ENCODE measurements at regions not wholly inside any gene's neighbourhood (a gene's known extent, or its start where the extent isn't known, plus 50 kb on each side); places are given as distances from the start of the nearest gene placed in this dataset.

GRCh38 chr5:107325866-107326265 lies 344.9 kb downstream of the EFNA5 start:
- Mint-ChIP-seq H3K4me3 (no peak overlapping the region), H3K27me3 (peaks cover 0 to 5% (median 3%) of the 10 kb centered on the region in 5 donors), H3K27ac (no peak overlapping the region), H3K36me3 (no peaks in the 10 kb centered on the region), H3K4me1 (no peaks in the 10 kb centered on the region), H3K9me3 (peaks cover 0 to 2% (median 0%) of the 10 kb centered on the region in 9 donors)
- no peak for DNase-seq
- no peak for ATAC-seq
- POLR2A ChIA-PET: no interaction called here

DNA sequence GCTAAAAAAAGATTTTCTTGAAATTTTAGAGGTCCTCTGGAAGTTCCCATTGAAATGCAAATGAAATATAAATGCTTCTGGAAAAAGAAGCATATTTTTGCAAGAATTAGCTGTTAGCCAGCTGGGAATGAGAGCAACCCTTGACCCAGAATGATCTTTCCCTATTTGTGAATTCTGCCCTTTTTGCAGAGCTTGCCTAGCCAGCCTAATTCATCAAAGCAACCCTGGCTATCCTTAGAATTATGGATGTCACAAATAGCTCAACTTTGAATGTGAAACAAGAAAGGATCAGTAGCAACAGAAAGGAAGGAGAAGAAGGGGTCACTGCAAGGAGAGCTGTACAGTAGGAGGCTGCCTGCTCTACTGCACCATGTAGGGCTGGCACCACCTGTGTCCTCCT lies 345.9 kb downstream of the EFNA5 start:
- Mint-ChIP-seq H3K27me3 (peaks cover 0 to 6% (median 0%) of the 10 kb centered on the region in 5 donors), H3K9me3 (peaks cover 0 to 2% (median 0%) of the 10 kb centered on the region in 9 donors), H3K4me1 (no peaks in the 10 kb centered on the region), H3K27ac (no peak overlapping the region), H3K36me3 (no peaks in the 10 kb centered on the region), H3K4me3 (no peak overlapping the region)
- POLR2A ChIA-PET: no interaction called here
- no peak for DNase-seq
- no peak for ATAC-seq

DNA sequence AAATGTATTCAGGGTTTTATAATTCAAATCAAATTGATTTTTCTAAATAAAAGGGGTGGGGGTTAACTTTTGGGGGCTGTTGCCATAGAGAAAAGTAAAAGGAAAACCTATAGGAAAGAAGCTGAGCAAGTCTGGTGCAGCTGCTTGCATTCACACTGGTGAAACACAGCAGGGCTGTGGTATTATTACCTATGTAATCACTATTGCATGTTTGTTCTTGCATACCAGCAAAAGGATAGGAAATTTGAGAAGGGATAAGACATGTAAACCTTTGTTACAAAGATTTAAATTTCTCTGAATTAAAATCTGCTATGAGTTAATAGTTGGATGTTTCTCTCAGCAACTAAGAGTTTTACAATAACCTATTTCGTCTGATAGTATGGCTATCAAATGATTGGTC lies 346.7 kb downstream of the EFNA5 start:
- ATAC-seq (no peak), DNase-seq (no peak)
- peaks cover 0 to 2% (median 0%) of the 10 kb centered on the region in 9 donors for H3K9me3 Mint-ChIP-seq
- peaks cover 0 to 6% (median 0%) of the 10 kb centered on the region in 5 donors for H3K27me3 Mint-ChIP-seq
- no peaks in the 10 kb centered on the region for H3K4me1 Mint-ChIP-seq
- POLR2A ChIA-PET: no interaction called here
- H3K4me3 Mint-ChIP-seq: no peak overlapping the region
- no peaks in the 10 kb centered on the region for H3K36me3 Mint-ChIP-seq
- no peak overlapping the region for H3K27ac Mint-ChIP-seq

DNA sequence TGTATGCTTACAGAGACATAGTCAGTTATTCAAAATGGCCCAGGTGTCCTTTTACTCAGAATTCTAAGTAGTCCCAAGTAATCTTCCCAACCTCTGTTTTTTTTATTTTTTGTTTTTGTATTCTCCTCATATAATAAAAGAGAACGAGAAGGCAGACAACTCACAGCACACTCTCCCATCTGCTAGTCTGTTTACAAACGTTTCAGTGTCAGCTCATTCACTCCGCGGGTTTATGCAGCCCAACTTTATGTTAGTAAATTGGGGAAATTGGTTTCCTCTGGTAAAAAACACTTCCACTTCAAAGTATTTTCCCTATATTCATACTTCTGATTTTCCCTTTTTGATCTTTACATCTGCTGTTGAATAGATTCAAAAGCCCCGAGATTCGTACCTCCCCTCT lies 347.2 kb downstream of the EFNA5 start:
- POLR2A ChIA-PET: no interaction called here
- peaks cover 0 to 6% (median 0%) of the 10 kb centered on the region in 5 donors for H3K27me3 Mint-ChIP-seq

DNA sequence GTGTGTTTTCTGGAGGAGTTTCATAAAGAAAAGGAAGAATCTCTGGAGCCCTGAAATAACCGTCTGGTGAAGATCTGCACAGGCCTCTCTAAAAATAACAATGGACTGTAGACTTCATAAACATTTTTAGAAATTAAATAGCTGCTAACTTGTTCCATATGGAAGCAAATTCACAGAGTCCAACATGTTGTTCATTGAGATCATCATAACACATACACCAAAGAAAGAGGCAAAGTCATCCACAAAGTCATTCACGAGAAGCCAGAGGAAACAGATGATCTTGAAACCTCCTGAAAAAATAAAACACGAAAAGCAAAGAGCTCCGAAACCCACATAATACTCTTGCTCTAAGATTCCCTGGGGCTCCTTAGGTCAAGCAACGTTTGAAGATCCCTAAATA lies 347.8 kb downstream of the EFNA5 start:
- no peak for ATAC-seq
- peaks cover 0 to 6% (median 2%) of the 10 kb centered on the region in 5 donors for H3K27me3 Mint-ChIP-seq
- no peak for DNase-seq
- POLR2A ChIA-PET: no interaction called here
- no peak overlapping the region for H3K4me3 Mint-ChIP-seq
- H3K4me1 Mint-ChIP-seq: no peaks in the 10 kb centered on the region
- H3K27ac Mint-ChIP-seq: no peak overlapping the region
- H3K9me3 Mint-ChIP-seq: peaks cover 0 to 2% (median 0%) of the 10 kb centered on the region in 9 donors
- no peaks in the 10 kb centered on the region for H3K36me3 Mint-ChIP-seq

More for the DNA sequence above, 347.2 kb downstream of the EFNA5 start:
- H3K4me3 Mint-ChIP-seq: no peak overlapping the region
- no peaks in the 10 kb centered on the region for H3K36me3 Mint-ChIP-seq
- ATAC-seq: no peak
- no peak overlapping the region for H3K27ac Mint-ChIP-seq
- peaks cover 0 to 2% (median 0%) of the 10 kb centered on the region in 9 donors for H3K9me3 Mint-ChIP-seq
- no peaks in the 10 kb centered on the region for H3K4me1 Mint-ChIP-seq
- no peak for DNase-seq

DNA sequence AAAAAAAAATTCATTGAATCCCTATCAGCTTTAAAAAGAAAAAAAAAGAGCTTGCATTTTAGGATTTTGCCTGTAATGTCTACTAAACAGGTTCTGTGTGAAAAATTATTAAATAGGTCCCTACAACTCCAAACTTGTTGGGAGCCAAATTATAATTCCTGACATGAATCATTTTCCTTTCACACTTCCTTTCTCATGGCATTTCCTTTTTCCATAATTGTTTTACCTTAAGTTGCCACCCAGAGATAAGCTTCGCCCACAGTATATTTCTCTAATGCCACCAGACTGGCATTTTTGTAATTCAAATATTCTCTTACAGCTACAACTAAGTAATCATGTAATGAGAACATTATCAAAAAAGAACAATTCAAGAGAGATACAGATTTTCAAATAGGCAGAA lies 348.8 kb downstream of the EFNA5 start:
- DNase-seq: no peak
- peaks cover 0 to 6% (median 2%) of the 10 kb centered on the region in 5 donors for H3K27me3 Mint-ChIP-seq
- POLR2A ChIA-PET: no interaction called here
- ATAC-seq: no peak
- H3K9me3 Mint-ChIP-seq: peaks cover 0 to 2% (median 0%) of the 10 kb centered on the region in 9 donors
- no peak overlapping the region for H3K27ac Mint-ChIP-seq
- H3K4me3 Mint-ChIP-seq: no peak overlapping the region
- H3K4me1 Mint-ChIP-seq: no peaks in the 10 kb centered on the region
- H3K36me3 Mint-ChIP-seq: no peaks in the 10 kb centered on the region

- H3K27me3 Mint-ChIP-seq: peaks cover 0 to 14% (median 2%) of the 10 kb centered on the region in 5 donors
- ATAC-seq: no peak
- no peaks in the 10 kb centered on the region for H3K4me1 Mint-ChIP-seq
- no peak for DNase-seq
- no peak overlapping the region for H3K4me3 Mint-ChIP-seq
- H3K9me3 Mint-ChIP-seq: peaks cover 0 to 2% (median 0%) of the 10 kb centered on the region in 9 donors
- no peaks in the 10 kb centered on the region for H3K36me3 Mint-ChIP-seq
- POLR2A ChIA-PET: no interaction called here
- no peak overlapping the region for H3K27ac Mint-ChIP-seq
Measured at GRCh38 chr5:107320846-107321245, 349.9 kb downstream of the EFNA5 start.

DNA sequence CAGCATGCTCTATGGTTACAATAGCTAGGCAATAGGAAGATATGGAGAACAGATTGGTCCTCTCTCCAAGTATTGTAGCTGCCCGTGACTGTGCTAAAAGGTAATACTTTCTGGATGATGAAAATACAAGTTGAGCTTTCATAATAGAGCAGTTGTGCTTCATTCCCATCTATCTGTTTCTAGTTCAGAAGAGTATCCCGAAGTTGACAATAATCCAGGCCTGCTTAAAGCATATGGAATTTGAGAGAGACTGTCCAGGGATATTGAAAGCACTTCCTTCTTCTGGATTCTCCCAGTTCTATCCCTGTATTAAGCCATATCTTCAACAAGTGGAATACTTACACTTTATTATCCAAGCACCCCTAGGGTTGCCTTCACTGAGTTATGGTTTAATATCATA lies 350.4 kb downstream of the EFNA5 start:
- H3K4me1 Mint-ChIP-seq: no peaks in the 10 kb centered on the region
- no peaks in the 10 kb centered on the region for H3K36me3 Mint-ChIP-seq
- ATAC-seq: no peak
- H3K27me3 Mint-ChIP-seq: peaks cover 0 to 14% (median 2%) of the 10 kb centered on the region in 5 donors
- no peak overlapping the region for H3K27ac Mint-ChIP-seq
- H3K4me3 Mint-ChIP-seq: no peak overlapping the region
- POLR2A ChIA-PET: no interaction called here
- DNase-seq: no peak
- H3K9me3 Mint-ChIP-seq: peaks cover 0 to 2% (median 0%) of the 10 kb centered on the region in 9 donors

DNA sequence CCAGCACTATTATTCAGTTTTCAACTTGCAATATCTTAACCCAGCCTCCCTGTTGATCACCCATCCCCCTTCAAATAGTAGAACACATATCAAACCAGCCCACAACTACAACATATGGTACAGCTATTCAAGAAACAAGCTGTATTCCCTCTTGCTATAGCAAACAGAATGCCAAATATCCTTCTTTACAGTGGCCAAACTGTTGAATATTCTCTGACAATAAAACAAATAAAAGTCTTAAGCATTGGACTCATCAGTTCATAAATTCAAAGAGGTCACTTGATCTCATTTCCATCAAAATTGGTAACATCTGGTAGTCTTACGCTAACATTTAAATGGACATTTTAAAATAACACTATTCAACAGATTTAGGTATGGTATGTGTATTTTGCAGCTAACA lies 350.8 kb downstream of the EFNA5 start:
- no peaks in the 10 kb centered on the region for H3K36me3 Mint-ChIP-seq
- H3K4me3 Mint-ChIP-seq: no peak overlapping the region
- DNase-seq (no peak), ATAC-seq (no peak)
- no peaks in the 10 kb centered on the region for H3K4me1 Mint-ChIP-seq
- POLR2A ChIA-PET: no interaction called here
- no peak overlapping the region for H3K27ac Mint-ChIP-seq
- peaks cover 0 to 14% (median 2%) of the 10 kb centered on the region in 5 donors for H3K27me3 Mint-ChIP-seq
- H3K9me3 Mint-ChIP-seq: peaks cover 0 to 2% (median 0%) of the 10 kb centered on the region in 9 donors

GRCh38 chr5:107314330-107314729 lies 356.4 kb downstream of the EFNA5 start:
- Mint-ChIP-seq H3K4me1 (no peaks in the 10 kb centered on the region), H3K4me3 (no peak overlapping the region), H3K27me3 (peaks cover 0 to 11% (median 0%) of the 10 kb centered on the region in 5 donors), H3K27ac (no peak overlapping the region), H3K36me3 (no peaks in the 10 kb centered on the region), H3K9me3 (peaks cover 0 to 5% (median 0%) of the 10 kb centered on the region in 9 donors)
- DNase-seq (no peak), ATAC-seq (no peak)
- POLR2A ChIA-PET: no interaction called here

DNA sequence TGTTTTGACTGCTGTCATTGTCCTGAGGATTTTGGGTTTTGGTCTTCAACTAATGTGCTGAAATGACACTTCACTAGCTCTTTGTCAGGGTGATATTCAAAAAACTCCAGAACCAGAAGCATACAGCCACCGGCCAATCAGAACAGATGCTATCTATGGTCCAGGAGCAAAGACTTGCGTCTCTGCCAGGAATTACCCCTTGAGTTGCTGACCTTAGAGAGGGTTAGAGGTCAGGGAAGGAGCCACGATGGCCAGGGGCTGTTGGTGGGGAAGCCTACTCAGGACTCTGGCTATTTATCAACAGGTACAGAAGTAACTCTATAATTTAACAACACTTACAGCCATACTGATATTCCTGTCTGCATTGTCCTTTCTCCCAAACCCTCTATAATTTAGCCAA lies 356.8 kb downstream of the EFNA5 start:
- Mint-ChIP-seq H3K4me1 (no peaks in the 10 kb centered on the region), H3K36me3 (no peaks in the 10 kb centered on the region), H3K27ac (no peak overlapping the region), H3K27me3 (peaks cover 0 to 11% (median 0%) of the 10 kb centered on the region in 5 donors), H3K4me3 (no peak overlapping the region), H3K9me3 (peaks cover 0 to 9% (median 0%) of the 10 kb centered on the region in 9 donors)
- no peak for ATAC-seq
- POLR2A ChIA-PET: no interaction called here
- DNase-seq: no peak

DNA sequence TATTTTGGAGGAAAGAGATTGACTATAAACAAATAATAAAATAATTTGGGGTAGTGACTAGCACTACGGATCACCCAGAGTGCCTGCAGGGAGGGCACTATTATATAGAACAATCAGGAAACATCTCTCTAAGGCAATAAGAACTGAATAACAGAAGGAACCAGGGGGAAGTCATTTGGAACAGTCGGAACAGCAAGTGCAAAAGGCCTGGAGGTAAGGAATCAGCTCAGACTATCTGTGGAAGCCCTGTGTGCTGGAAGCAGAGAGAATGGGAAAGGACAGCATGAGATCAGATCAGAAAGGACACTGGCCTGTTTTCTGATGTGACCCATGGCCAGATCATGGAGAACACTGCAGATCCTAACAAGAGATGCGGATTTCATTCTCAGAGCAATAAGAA lies 357.6 kb downstream of the EFNA5 start:
- H3K9me3 Mint-ChIP-seq: peaks cover 0 to 12% (median 0%) of the 10 kb centered on the region in 9 donors
- no peak for ATAC-seq
- peaks cover 0 to 10% (median 0%) of the 10 kb centered on the region in 5 donors for H3K27me3 Mint-ChIP-seq
- H3K27ac Mint-ChIP-seq: no peak overlapping the region
- POLR2A ChIA-PET: no interaction called here
- no peaks in the 10 kb centered on the region for H3K36me3 Mint-ChIP-seq
- no peak for DNase-seq
- no peak overlapping the region for H3K4me3 Mint-ChIP-seq
- no peaks in the 10 kb centered on the region for H3K4me1 Mint-ChIP-seq

- H3K4me1 Mint-ChIP-seq: no peaks in the 10 kb centered on the region
- POLR2A ChIA-PET: no interaction called here
- H3K36me3 Mint-ChIP-seq: no peaks in the 10 kb centered on the region
- DNase-seq (no peak), ATAC-seq (no peak)
- no peak overlapping the region for H3K4me3 Mint-ChIP-seq
- H3K27ac Mint-ChIP-seq: no peak overlapping the region
- H3K27me3 Mint-ChIP-seq: no peaks in the 10 kb centered on the region
- H3K9me3 Mint-ChIP-seq: peaks cover 0 to 12% (median 0%) of the 10 kb centered on the region in 9 donors
Measured at GRCh38 chr5:107310181-107310580, 360.6 kb downstream of the EFNA5 start.

- H3K4me1 Mint-ChIP-seq: no peaks in the 10 kb centered on the region
- H3K9me3 Mint-ChIP-seq: peaks cover 0 to 12% (median 0%) of the 10 kb centered on the region in 9 donors
- no peak overlapping the region for H3K27ac Mint-ChIP-seq
- H3K27me3 Mint-ChIP-seq: peaks cover 0 to 12% (median 0%) of the 10 kb centered on the region in 5 donors
- no peak for DNase-seq
- POLR2A ChIA-PET: no interaction called here
- no peak overlapping the region for H3K4me3 Mint-ChIP-seq
- ATAC-seq: no peak
- no peaks in the 10 kb centered on the region for H3K36me3 Mint-ChIP-seq
Measured at GRCh38 chr5:107306594-107306993, 364.1 kb downstream of the EFNA5 start.

Data from naive thymus-derived CD8-positive, alpha-beta T cell (primary cell).